ENCODE measurements at regions not wholly inside any gene's neighbourhood (a gene's known extent, or its start where the extent isn't known, plus 50 kb on each side); places are given as distances from the start of the nearest gene placed in this dataset.

- H3K27me3 Mint-ChIP-seq: no peaks in the 10 kb centered on the region
- H3K36me3 Mint-ChIP-seq: peaks cover 27% of the 10 kb centered on the region
- DNase-seq (ENCODE audit: extremely low spot score, unreplicated experiment): no peak
- H3K9me3 Mint-ChIP-seq: peaks cover 6% of the 10 kb centered on the region
- TF ChIP-seq CTCF (conservative IDR thresholded peaks at IDR 0.05): no peak
- no peak overlapping the region for H3K27ac Mint-ChIP-seq
- H3K4me1 Mint-ChIP-seq (ENCODE audit: unreplicated experiment): peaks cover 23% of the 10 kb centered on the region
- H3K4me3 Mint-ChIP-seq: no peak overlapping the region
Observed at GRCh38 chr13:74084375-74084935, 49.7 kb downstream of the KLF12 start.

GRCh38 chr13:74082741-74083160 lies 51.5 kb downstream of the KLF12 start:
- H3K4me3 Mint-ChIP-seq: no peak overlapping the region
- H3K27ac Mint-ChIP-seq: no peak overlapping the region
- TF ChIP-seq CTCF (conservative IDR thresholded peaks at IDR 0.05): no peak

GRCh38 chr13:74080762-74081161 lies 53.4 kb downstream of the KLF12 start:
- Mint-ChIP-seq H3K9me3 (peaks cover 10% of the 10 kb centered on the region), H3K27ac (no peak overlapping the region), H3K36me3 (peaks cover 21% of the 10 kb centered on the region), H3K27me3 (no peaks in the 10 kb centered on the region), H3K4me3 (no peak overlapping the region), H3K4me1 (ENCODE audit: unreplicated experiment) (peaks cover 16% of the 10 kb centered on the region)
- TF ChIP-seq CTCF (conservative IDR thresholded peaks at IDR 0.05): no peak
- no peak for DNase-seq (ENCODE audit: extremely low spot score, unreplicated experiment)

More at GRCh38 chr13:74082741-74083160, 51.5 kb downstream of the KLF12 start:
- Mint-ChIP-seq H3K36me3 (peaks cover 27% of the 10 kb centered on the region), H3K9me3 (peaks cover 10% of the 10 kb centered on the region), H3K27me3 (no peaks in the 10 kb centered on the region), H3K4me1 (ENCODE audit: unreplicated experiment) (peaks cover 21% of the 10 kb centered on the region)
- no peak for DNase-seq (ENCODE audit: extremely low spot score, unreplicated experiment)

GRCh38 chr13:74077792-74078191 lies 56.4 kb downstream of the KLF12 start:
- no peak for TF ChIP-seq CTCF (conservative IDR thresholded peaks at IDR 0.05)
- no peaks in the 10 kb centered on the region for H3K27me3 Mint-ChIP-seq
- H3K9me3 Mint-ChIP-seq: peaks cover 8% of the 10 kb centered on the region
- no peak for DNase-seq (ENCODE audit: extremely low spot score, unreplicated experiment)
- H3K27ac Mint-ChIP-seq: no peak overlapping the region
- peaks cover 5% of the 10 kb centered on the region for H3K4me1 Mint-ChIP-seq (ENCODE audit: unreplicated experiment)
- no peak overlapping the region for H3K4me3 Mint-ChIP-seq
- H3K36me3 Mint-ChIP-seq: peaks cover 18% of the 10 kb centered on the region

- Mint-ChIP-seq H3K4me3 (no peak overlapping the region), H3K9me3 (peaks cover 9% of the 10 kb centered on the region), H3K36me3 (peaks cover 15% of the 10 kb centered on the region), H3K27ac (no peak overlapping the region), H3K27me3 (no peaks in the 10 kb centered on the region), H3K4me1 (ENCODE audit: unreplicated experiment) (peaks cover under 1% of the 10 kb centered on the region)
- no peak for DNase-seq (ENCODE audit: extremely low spot score, unreplicated experiment)
- no peak for TF ChIP-seq CTCF (conservative IDR thresholded peaks at IDR 0.05)
Observed at GRCh38 chr13:74077375-74077774, 56.8 kb downstream of the KLF12 start.

- Mint-ChIP-seq H3K9me3 (peaks cover 9% of the 10 kb centered on the region), H3K27me3 (no peaks in the 10 kb centered on the region), H3K4me3 (no peak overlapping the region), H3K27ac (no peak overlapping the region), H3K4me1 (ENCODE audit: unreplicated experiment) (no peaks in the 10 kb centered on the region), H3K36me3 (peaks cover 9% of the 10 kb centered on the region)
- no peak for DNase-seq (ENCODE audit: extremely low spot score, unreplicated experiment)
- no peak for TF ChIP-seq CTCF (conservative IDR thresholded peaks at IDR 0.05)
Observed at GRCh38 chr13:74074723-74075122, 59.5 kb downstream of the KLF12 start.

Data from type B pancreatic cell (in vitro differentiated cells).